Mesenteric fat pad (tissue), 1 donor: ENCODE measurements at regions not wholly inside any gene's neighbourhood (a gene's known extent, or its start where the extent isn't known, plus 50 kb on each side); places are given as distances from the start of the nearest gene placed in this dataset.

Experiments used
- DNase-seq: peaks from one replicate; pipeline ENCODE4 v3.0.0-alpha.2; 2020; ENCODE audit warnings: low spot score
- donor health status: DM: yes; HTN: yes; CAD: no.

DNA sequence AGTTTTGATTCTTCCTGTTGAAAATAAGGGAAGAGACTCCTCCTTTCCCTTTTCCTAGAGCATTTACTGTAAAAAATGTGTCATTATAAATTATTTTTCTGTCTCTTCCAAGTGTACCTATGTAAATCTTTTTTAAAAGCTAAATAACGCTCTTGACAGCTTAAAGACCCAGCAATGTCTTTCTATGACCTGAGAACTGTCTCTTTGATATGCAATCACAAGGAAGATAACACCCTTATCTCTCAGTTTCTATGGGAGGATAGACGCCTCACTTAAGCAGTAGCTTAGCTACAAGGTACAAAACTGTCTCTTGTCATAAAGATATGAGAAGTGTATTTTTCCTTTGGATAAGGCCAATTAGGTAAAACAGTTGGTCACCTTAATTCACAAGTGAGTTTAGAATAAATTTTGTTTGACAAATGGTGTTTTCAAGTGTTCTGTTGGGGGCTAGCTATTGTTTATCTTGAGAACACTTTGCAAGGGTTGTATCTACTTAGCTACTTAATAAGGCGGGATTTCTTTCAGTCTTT, 980.6 kb upstream of the EYS start:
- no peak for DNase-seq

DNA sequence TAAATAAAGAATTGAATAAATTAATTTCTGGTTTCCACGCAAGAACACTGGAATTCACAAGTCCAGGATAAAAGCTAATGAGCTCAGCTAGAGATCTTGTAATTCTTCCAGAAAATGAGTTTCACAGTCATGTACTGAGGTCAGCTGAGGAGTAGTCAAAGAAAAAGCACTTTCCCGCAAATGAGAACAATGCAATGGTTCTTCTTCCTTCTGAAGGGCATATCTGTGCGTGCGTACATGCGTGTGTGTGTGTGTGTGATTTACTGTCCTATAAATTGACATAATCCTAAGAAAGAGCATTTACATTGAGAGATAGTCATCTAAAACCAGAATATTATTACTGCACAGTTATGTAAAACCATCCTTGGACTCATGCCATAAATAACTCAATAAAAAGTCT, 968.9 kb upstream of the EYS start:
- no peak for DNase-seq

DNA sequence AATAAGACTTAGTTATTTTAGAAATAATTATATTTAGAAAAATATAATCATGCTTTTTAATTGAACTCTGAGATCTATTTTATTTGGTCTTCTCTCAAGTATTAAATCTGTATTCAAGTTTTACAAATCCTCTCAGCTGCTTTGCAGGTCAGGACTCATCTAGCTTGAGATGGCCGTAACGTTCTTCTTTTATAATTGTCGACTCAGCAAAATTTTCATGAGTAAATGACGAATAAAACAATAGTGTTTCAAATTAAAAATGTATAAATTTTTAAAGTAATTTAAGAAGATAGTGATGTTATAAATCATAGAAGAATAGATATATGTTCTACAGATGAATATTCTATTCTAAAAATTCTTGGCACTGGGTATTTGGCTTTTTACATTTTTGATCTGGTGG, 957.1 kb upstream of the EYS start:
- DNase-seq: no peak

DNA sequence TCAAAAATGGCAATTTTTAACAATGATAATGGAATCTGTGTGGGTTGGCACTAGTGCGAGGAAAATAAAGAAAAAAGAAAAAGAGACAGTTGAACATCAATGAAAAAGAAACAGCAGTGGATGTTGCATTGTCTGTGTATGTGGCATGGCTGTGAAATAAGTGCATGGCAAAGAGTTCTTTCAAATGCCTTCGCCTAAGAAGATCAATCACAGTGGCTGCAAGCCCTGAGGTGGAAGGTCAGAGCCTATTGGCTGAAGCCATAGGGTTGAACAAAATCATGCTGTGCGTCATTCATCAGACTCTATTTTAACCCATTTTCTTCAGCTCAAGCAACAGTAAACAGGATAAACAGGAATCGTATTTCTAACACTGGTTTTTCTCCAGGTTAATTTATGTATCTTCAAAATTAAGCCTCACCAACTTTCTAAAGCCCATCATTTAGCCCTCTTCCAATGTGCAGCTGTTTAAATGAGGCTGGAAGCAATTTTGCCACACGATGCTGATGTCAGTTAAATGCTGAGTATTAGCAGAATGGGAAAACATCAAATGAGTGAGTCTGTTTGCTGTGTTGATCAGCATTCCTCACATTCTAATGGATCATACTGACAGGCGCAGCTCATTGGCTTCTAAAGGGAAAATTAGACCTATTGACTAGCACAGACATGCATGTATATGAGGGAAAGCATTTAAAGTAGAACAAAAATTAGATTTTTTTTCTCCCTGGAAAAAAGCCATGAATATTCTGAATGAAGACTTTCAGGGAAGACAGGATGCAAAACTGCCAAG, 955.9 kb upstream of the EYS start:
- no peak for DNase-seq

DNA sequence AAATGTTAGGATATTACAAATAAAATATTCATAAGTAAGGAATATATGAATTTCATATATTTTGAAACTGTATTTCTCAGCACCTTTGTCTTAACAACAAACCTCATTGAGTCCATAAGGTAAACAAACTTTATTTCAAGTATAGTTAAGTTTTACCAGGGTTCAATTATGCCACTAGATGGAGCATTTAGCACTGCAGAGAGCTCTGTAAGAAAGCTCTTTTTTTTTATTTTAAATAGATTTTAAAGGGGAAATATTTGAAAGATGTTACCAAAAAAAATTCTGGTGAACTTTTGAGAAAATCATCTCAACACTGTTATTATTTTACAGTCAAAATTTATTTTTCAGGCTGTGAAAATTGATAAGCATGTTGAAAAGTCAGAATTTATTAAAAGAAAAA, 955.2 kb upstream of the EYS start:
- DNase-seq: no peak

DNA sequence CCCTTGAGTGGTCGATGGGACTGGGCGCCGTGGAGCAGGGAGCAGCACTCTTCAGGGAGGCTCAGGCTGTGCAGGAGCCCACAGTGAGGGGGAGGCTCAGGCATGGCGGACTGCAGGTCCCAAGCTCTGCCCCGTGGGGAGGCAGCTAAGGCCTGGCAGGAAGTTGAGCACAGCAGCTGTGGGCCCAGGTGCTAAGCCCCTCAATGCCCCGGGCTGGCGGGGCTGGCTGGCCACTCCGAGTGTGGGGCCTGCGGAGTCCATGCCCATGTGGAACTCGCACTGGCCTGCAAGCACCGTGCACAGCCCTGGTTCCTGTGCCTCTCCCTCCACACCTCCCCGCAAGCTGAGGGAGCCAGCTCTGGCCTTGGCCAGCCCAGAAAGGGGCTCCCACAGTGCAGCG, 948.4 kb upstream of the EYS start:
- no peak for DNase-seq

DNA sequence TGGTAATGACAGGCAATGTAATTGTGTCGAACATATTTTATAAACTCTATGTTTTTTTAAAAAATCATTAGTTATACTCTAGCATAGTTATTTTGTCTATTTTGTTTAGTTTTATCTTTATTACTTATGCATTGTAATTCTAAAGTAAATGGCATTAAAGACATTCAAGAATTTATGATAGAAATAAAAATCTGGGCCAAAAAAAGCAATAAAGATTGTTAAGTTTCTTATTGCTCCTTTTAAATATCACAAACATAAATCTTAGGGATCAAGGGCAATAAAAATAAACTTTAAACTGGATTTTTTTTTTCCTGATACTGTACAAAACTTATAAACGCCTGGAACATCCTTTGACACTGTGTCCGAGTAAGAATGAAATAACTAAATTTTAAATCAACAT, 931.5 kb upstream of the EYS start:
- DNase-seq: no peak

DNA sequence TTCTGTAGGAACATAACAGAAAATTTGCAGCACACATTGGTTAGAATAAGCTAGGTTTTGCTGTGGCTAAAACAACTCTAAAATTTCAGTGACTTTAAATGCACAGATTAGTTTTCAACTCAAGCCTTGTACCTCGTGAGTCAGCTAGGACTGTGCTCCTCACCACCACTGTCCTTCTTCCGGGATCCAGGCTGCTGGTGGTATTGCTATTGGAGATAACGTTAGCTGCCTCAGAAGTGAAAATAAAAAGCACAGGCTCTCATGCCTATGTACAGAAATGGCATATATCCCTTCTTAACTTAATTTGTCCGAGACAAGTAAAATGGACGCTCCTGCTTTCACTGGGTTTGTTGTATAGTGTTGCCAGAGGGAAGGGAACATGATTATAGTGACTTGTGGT, 931.1 kb upstream of the EYS start:
- DNase-seq: no peak

DNA sequence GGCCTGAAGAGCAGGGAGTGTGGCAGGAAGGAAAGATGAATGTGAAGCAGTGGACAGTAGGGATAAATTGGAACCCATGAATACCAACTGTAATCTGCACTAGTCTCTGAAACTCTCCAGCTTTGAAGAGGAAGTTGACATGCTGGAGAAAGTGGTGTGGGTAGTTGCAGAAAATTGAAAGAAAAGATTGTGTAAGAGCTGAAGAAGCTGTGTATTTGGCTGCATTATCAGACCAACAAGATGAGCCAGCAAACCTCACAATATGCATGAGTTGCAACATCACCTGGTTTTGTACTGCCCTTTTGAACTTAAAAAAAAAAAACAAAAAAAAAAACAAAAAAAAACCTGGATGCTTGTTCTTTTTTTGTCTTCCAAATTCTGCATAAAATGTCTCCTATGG, 921.9 kb upstream of the EYS start:
- no peak for DNase-seq

DNA sequence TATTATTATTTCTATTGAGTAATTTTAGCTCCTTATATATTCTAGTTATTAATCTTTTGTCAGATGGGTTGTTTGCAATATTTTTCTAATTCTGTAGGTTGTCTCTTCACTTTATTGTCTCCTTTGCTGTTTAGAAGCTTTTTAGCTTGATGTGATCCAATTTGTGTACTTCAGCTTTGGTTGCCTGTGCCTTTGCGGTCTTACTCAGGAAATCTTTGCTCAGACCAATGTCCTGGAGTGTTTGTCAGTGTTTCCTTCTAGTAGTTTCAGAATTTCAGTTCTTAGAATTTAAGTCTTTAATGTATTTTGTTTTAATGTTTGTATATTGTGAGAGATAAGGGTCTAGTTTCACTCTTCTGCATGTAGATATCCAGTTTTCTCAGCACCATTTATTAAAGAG, 916.0 kb upstream of the EYS start:
- DNase-seq: no peak

DNA sequence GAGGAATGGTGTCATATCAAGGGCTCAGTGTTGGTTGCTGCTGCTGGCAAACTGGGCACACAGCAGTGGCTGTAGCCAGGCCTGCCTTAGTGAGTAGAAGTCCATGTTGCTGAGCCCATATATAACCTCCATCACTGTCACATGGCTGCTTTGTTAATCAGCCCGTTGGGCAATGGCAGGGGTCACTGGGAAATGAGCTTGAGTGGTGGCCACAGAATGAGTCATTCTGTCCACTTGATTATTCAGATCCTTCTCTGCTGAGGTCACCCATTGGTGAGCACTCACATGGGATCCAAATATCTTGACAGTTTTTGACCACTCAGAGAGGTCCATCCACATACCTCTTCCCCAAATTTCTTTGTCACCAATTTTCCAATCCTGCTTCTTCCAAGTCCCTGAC, 898.9 kb upstream of the EYS start:
- DNase-seq: no peak

DNA sequence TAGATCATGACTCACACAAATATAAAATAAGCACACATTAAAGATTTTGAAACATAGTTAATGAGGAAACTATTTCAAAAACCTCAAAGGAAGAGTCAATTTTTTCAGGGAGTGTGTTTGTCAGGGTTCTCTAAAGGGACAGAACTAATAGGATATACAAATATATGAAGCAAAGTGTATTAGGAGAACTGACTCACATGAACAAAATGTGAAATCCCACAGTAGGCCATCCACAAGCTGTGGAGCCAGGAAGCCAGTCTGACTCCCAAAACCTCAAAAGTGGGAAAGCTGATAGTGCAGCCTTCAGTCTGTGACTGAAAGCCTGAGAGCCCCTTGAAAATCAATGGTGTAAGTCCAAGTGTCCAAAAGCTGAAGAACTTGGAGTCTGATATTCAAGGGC, 898.0 kb upstream of the EYS start:
- no peak for DNase-seq

DNA sequence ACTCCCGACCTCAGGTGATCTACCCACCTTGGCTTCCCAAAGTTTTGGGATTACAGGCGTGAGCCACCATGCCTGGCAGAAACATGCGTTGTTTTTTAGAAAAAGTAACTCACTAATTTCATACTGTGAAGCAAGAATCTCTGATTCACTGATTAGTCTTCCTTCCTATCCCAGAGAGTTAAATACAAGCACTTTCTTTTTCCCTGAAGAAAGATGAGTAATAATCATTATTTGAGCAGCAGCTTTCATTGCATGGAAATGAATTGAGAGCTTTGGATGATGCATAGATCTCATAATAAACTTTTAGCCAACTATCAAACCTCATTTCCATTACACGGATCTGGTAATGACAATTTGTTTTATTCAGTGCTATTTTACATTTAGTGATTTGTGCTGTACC, 892.5 kb upstream of the EYS start:
- DNase-seq: no peak

DNA sequence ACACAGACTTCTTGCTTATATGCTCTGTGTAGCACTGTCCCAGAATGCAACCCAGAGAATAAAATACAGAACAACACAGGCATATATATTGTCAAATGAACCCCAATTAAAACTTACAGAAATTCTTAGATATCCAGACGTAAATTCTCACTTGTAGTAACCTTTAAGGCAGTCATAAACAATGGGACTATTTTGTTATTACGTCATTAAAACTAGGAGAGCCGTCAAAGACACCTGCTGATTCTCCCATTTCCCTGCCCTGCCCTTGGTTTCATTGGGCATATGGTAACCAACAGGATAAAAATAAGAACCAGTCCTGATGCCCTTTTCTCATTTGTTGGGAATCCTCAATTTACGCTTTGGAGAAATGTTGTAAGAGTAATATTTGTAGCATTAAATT, 871.3 kb upstream of the EYS start:
- no peak for DNase-seq

DNA sequence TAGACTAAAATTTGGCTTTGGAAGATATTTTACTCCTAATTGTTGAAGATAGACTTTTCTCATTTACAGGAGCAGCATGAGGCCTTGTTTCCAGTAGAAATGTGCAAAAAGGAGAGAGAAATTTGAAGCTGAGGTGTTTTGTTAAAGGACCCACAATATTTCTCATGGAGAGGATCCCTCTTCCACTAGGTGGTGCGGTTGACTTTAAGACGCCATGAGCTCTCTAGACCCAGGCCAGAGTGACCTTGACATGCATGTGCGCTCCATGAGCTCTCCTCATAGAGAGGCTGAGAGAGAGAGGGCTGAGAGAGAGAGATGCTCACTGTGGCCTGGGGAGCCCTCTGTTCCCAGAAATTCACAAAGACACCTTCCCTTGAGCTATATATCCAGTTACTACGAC, 861.2 kb upstream of the EYS start:
- no peak for DNase-seq

DNA sequence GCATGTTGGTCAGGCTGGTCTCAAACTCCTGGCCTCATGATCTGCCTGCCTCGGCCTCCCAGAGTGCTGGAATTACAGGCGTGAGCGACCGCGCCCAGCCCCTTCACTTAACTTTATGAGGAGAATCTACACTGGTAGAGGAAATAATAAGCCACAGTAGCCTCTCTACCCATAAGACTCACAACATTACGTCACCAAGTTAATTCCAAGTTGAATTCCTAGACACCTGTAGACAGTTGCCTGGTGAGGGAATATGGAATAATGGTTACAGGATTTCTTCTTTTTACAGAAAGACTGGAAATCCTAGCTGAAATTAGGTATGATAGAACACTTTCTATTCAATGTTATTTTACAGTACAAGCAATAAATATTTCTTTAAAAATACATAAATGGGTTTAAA, 854.5 kb upstream of the EYS start:
- no peak for DNase-seq

DNA sequence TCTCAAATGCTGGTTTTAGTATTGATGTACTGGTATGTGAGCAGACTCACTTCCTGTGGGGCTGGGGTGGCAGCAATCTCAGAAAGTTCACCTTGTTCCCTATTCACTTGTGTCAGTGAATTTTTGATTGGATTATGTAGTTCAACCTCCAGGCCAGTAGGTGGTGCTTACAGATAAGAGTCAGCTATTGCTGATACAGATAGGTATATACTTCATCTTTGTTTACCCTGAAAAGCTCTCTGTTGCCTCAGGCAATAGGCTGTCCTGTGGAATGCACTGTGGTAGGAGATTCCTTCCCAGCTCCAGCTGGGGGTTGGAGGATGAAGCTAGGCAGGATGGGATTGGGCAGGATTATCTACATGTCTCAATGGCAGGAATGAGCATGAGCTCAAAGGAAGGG, 851.2 kb upstream of the EYS start:
- DNase-seq: no peak

DNA sequence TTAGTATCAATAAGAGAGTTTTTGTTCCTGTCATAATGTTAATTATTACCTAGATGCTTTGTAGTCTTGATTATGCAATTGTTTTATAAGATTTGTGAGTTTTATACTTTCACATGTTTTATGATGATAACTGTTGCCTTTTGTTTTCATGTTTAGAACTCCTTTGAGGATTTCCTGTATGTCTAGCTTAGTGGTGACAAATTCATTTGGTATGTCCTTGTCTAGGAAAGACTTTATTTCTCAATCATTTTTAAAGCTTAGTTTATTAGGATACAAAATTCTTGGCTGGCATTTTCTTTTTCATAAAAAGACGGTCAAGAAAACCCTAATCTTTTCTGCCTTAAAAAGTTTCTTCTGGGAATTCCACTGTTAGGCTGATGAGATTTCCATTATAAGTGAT, 849.9 kb upstream of the EYS start:
- DNase-seq: no peak

DNA sequence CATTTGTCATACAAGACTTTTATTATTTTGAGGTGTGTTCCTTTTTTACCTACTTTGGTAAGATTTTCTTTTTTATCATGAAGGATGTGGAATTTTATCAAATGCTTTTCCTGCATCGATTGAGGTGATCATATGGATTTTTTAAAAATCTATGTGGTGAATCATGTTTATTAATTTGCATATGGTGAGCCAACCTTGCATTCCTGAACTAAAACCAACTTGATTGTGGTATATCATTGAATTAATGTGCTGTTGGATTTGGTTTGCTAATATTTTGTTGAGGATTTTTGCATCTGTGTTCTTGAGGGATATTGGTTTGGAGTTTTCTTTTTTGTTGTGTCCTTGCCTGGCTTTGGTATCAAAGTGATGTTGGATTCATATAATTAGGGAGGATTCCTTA, 848.1 kb upstream of the EYS start:
- no peak for DNase-seq

DNA sequence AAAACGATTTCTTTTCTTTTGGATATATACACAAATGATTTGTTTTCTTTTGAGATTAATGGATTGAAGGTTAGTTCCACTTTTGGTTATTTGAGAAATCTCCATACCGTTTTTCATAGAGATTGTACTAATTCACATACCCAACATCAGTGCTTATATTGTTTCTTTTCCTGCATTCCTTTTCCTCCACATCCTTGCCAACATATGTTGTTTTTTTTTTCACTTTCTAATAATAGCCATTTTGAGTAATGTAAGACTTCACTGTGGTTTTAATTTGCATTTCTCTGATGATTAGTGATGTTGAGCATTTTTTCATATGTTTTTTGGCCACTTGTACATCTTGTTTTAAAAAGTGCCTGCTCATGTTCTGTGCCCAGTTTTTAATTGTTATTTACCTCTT, 846.4 kb upstream of the EYS start:
- no peak for DNase-seq

DNA sequence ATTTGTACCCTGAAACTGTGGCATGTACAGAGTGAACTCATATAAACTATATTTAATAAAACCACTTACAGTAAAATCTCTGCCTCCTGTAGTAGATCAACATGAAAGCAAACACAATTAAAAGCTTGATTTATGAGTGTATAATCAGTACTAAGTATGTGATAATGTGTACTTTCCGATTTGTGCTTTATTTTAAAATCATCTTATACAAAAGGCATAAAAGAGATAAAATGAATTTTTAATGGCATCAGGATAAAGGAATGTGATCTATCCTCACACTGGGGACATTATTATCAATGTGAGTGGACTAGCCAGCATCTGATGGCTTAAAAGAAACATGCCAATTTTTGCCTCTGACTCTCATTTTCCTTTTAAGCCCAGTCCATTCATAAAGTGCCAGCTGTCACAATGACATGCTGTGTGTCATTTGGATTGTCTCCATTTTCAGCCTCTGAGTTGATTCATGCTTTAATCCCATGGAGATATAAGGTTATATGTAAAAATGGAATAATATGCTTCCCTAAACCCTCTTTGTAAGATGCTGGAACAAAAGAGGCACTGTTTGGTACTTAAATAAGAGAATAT, 831.6 kb upstream of the EYS start:
- no peak for DNase-seq

DNA sequence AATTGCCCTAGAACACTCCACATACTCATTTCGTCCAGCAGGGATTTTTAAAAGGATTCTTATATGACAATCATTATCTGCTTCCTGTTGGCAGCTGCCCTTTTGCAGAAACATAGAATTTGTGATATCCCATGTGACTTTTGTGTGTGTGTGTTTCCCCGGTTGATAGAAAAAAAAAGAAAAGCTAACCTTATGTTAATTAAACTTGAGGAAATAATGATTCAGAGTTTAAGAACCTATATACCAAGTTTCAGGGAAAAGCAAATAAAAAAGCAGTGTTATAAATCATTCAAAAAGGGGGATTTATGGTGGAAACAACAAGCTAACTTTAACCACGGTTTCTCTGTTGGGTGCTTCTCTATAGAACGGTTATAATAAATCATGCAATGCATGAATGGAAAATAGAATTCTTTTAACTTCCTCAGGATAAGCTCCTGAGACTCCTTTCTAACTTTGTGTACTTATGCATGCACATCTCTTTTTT, 826.9 kb upstream of the EYS start:
- no peak for DNase-seq

DNA sequence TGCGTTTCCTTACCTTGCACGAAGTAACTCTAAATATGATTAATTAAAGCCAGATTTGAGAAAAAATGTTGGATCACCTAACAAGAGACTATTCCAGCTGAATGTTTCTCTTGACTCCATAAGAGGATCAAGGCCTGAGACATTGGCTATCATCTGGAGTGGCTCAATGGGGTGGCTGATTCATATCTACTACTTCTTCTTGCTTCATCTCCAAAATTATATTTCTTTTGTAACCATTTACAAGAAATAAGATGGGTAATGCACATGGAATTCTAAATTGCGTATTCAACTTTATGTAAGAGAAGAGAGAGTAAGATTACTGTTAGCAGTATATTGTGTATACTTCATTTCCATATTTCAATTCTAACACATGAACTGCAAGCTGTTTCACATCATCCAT, 819.0 kb upstream of the EYS start:
- no peak for DNase-seq
